C4-2B (cell line): ENCODE measurements at regions not wholly inside any gene's neighbourhood (a gene's known extent, or its start where the extent isn't known, plus 50 kb on each side); places are given as distances from the start of the nearest gene placed in this dataset.

Experiments
- CTCF ChIP-seq: fragments of 450-650 bp; conservative IDR thresholded peaks from 2 replicates; pipeline ENCODE4 v1.5.1; 2017; ENCODE audit warnings: mild to moderate bottlenecking
- ZFX ChIP-seq: fragments of 450-650 bp; IDR thresholded peaks from 2 replicates; pipeline ENCODE4 v1.6.1; 2017

DNA sequence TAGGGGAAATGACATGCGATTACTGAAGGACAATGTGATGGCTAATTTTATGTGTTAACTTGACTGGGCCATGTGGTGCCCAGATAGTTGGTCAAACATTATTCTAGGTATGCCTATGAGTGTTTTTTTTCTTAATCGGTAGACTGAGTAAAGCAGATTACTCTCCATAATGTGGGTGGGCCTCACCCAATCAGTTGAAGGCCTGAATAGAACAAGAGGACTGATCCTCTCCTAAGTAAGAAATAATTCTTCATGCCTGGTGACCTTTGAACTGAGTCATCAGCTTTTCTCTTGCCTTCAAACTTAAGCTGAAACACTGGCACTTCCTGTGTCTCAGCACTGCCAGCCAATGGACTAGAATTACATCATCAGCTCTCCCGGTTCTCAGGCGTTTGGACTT, 164.0 kb upstream of the FGF13 start:
- TF ChIP-seq CTCF (no peak), ZFX (no peak)
